Endodermal cell (in vitro differentiated cells): ENCODE measurements at regions not wholly inside any gene's neighbourhood (a gene's known extent, or its start where the extent isn't known, plus 50 kb on each side); places are given as distances from the start of the nearest gene placed in this dataset.
"Not testable (repeated sequence)": the region's sequence is repeated elsewhere in the genome, so short reads cannot be mapped to it uniquely, and the experiment has no call there.

ENCODE experiments used
- DNase-seq: peaks from one replicate; pipeline ENCODE4 v3.0.0-alpha.2; 2017
- H3K27ac ChIP-seq: 2 replicates; pipeline ENCODE4 v1.5.1; 2013; ENCODE audit warnings: mild to moderate bottlenecking, low read depth, low read length, moderate library complexity
- H3K27me3 ChIP-seq: 2 replicates; pipeline ENCODE4 v1.6.1; 2013; ENCODE audit warnings: mild to moderate bottlenecking, low read length, moderate library complexity; ENCODE audit not compliant: insufficient read depth, control insufficient read depth, poor library complexity, severe bottlenecking
- H3K36me3 ChIP-seq: 2 replicates; pipeline ENCODE4 v1.7.0; 2013; ENCODE audit warnings: mild to moderate bottlenecking, low read length, moderate library complexity; ENCODE audit not compliant: control insufficient read depth, insufficient read depth
- H3K4me1 ChIP-seq: one replicate; pipeline ENCODE4 v1.7.0; 2013; ENCODE audit warnings: low read length; ENCODE audit not compliant: control insufficient read depth, insufficient read depth
- H3K4me3 ChIP-seq: 2 replicates; pipeline ENCODE4 v1.5.1; 2013; ENCODE audit warnings: mild to moderate bottlenecking, low read length, moderate library complexity
- H3K9ac ChIP-seq: 2 replicates; pipeline ENCODE4 v1.6.1; 2013; ENCODE audit warnings: mild to moderate bottlenecking, low read length, moderate library complexity; ENCODE audit not compliant: poor library complexity, severe bottlenecking; ENCODE audit errors: extremely low read depth
- H3K9me3 ChIP-seq: 2 replicates; pipeline ENCODE4 v1.6.1; 2013; ENCODE audit warnings: mild to moderate bottlenecking, low read length, moderate library complexity; ENCODE audit not compliant: control insufficient read depth
- H3K27ac Mint-ChIP-seq: 2 replicates; pipeline ENCODE4 v1.8.0; 2020; ENCODE audit warnings: mixed read lengths
- H3K27me3 Mint-ChIP-seq: 2 replicates; pipeline ENCODE4 v1.8.0; 2021; ENCODE audit warnings: mild to moderate bottlenecking, mixed read lengths; ENCODE audit not compliant: insufficient read depth
- H3K36me3 Mint-ChIP-seq: 2 replicates; pipeline ENCODE4 v1.8.0; 2020; ENCODE audit warnings: low read depth, mixed read lengths
- H3K4me1 Mint-ChIP-seq: 2 replicates; pipeline ENCODE4 v1.8.0; 2020; ENCODE audit warnings: mixed read lengths
- H3K4me3 Mint-ChIP-seq: 2 replicates; pipeline ENCODE4 v1.8.0; 2020; ENCODE audit warnings: mild to moderate bottlenecking, moderate library complexity, mixed read lengths
- H3K9me3 Mint-ChIP-seq: 2 replicates; pipeline ENCODE4 v1.8.0; 2020; ENCODE audit warnings: mild to moderate bottlenecking, mixed read lengths
- WGBS, 2 experiments: methylation state at CpG; one replicate each; pipeline versions ENCODE4 v1.1.5 to v1.1.7; 2013; ENCODE audit warnings: missing lambda C conversion rate in 2 of 2, mixed read lengths in 1 of 2; ENCODE audit not compliant: insufficient coverage in 1 of 2, insufficient read length in 1 of 2; 5-methylcytosine and 5-hydroxymethylcytosine counted together
- TF ChIP-seq, protein P1 (sequence below): fragments of 200-600 bp; sonication (generic); conservative IDR thresholded peaks from 2 replicates; pipeline ENCODE4 v1.5.0; 2021; ENCODE audit warnings: antibody characterized with exemption, mild to moderate bottlenecking

DNA sequence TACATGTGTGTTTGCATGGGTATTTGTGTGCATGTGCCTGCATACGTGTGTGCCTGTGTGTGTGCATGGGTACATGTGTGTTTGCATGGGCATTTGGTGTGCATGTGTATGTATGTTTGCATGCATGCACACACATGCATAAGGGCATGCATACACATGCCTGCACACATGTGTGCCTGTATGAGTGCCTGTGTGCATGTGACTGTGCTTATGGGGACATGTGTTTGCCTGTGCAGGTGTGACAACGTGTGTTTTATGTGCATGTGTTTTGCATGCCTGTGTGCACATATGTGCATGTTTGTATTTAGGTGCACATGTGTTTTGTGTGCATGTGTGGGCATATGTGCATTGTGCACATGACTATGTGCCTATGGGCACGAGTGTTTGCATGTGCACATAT, 165.7 kb downstream of the ERMARD start:
- no peak overlapping the region for H3K27ac ChIP-seq
- WGBS, 2 experiments: 88 to 100% methylated on average over 2 to 3 of the region's 3 CpGs
- Mint-ChIP-seq H3K4me3 (no peak overlapping the region), H3K27ac (no peak overlapping the region), H3K9me3 (no peaks in the 10 kb centered on the region), H3K36me3 (no peaks in the 10 kb centered on the region), H3K27me3 (no peaks in the 10 kb centered on the region), H3K4me1 (peaks cover 3% of the 10 kb centered on the region)
- DNase-seq: no peak
- H3K9ac ChIP-seq: no peak overlapping the region
- no peaks in the 10 kb centered on the region for H3K4me1 ChIP-seq
- no peak overlapping the region for H3K4me3 ChIP-seq
- TF ChIP-seq, protein P1, sequence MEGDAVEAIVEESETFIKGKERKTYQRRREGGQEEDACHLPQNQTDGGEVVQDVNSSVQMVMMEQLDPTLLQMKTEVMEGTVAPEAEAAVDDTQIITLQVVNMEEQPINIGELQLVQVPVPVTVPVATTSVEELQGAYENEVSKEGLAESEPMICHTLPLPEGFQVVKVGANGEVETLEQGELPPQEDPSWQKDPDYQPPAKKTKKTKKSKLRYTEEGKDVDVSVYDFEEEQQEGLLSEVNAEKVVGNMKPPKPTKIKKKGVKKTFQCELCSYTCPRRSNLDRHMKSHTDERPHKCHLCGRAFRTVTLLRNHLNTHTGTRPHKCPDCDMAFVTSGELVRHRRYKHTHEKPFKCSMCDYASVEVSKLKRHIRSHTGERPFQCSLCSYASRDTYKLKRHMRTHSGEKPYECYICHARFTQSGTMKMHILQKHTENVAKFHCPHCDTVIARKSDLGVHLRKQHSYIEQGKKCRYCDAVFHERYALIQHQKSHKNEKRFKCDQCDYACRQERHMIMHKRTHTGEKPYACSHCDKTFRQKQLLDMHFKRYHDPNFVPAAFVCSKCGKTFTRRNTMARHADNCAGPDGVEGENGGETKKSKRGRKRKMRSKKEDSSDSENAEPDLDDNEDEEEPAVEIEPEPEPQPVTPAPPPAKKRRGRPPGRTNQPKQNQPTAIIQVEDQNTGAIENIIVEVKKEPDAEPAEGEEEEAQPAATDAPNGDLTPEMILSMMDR: no peak
- no peaks in the 10 kb centered on the region for H3K27me3 ChIP-seq
- H3K9me3 ChIP-seq: no peaks in the 10 kb centered on the region
- H3K36me3 ChIP-seq: no peaks in the 10 kb centered on the region

DNA sequence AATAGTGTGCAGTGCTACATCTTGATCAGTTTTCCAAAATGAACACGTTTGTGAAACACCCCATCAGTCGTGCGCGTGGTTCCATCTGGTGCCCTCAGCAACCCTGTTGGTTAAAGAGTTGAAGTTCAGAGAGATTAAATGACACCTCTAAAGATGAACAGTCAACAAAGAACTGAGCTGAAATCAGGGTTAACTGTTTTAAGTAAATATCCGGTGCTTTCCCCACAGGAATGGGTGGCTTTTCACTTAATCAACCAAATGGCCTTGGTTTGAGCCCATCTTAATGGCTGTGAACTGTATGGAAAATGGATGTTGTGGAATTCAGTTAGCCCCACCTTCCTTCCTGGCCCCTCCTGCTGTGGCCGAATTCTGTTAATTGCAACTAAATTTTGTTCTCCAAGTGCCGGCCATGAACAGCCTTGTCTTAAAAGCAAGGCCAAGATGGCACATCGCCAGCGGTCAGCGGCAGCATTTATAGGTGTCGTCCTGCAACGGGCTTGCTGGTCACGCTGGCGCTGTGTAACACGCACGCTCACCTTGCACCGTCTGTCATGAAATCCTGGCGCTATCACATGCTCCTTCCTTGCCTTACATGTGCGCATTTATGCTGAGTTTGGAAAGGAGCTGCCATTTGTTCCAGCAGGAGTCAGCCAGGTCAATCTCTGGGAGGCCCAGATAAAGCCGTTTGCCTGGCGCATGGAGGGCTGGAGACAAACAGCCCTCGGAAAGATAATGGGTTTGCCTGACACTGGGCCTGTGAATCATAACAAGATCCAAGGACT, 164.5 kb downstream of the ERMARD start:
- Mint-ChIP-seq H3K36me3 (no peaks in the 10 kb centered on the region), H3K9me3 (no peaks in the 10 kb centered on the region), H3K27me3 (no peaks in the 10 kb centered on the region), H3K4me1 (peaks cover 3% of the 10 kb centered on the region), H3K4me3 (no peak overlapping the region), H3K27ac (no peak overlapping the region)
- no peak overlapping the region for H3K9ac ChIP-seq
- DNase-seq: peak; percentile 41
- H3K4me3 ChIP-seq: no peak overlapping the region
- H3K4me1 ChIP-seq: no peaks in the 10 kb centered on the region
- 94 to 97% methylated on average over 17 to 22 of the region's 22 CpGs for WGBS, 2 experiments
- no peak overlapping the region for H3K27ac ChIP-seq
- TF ChIP-seq, protein P1: no peak
- H3K27me3 ChIP-seq: no peaks in the 10 kb centered on the region
- H3K36me3 ChIP-seq: no peaks in the 10 kb centered on the region
- no peaks in the 10 kb centered on the region for H3K9me3 ChIP-seq

DNA sequence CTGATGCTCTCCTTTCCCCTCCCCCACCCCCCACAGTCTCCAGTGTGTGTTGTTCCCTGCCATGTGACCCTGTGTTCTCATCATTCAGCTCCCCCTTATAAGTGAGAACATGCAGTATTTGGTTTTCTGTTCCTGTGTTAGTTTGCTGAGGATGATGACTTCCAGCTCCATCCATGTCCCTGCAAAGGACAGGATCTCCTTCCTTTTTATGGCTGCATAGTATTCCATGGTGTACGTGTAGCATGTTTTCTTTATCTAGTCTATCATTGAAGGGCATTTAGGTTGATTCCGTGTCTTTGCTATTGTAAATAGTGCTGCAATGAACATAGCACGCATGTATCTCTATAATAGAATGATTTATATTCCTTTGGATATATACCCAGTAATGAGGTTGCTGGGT, 162.3 kb downstream of the ERMARD start:
- H3K4me3 Mint-ChIP-seq, DNase-seq, H3K4me1 ChIP-seq, H3K9ac ChIP-seq, H3K9me3 ChIP-seq, H3K27me3 ChIP-seq, H3K27me3 Mint-ChIP-seq, H3K27ac Mint-ChIP-seq, H3K36me3 ChIP-seq, H3K9me3 Mint-ChIP-seq, H3K36me3 Mint-ChIP-seq, H3K27ac ChIP-seq, H3K4me1 Mint-ChIP-seq, H3K4me3 ChIP-seq: not testable (repeated sequence)
- WGBS, 2 experiments: 95 to 100% methylated on average over 2 to 3 of the region's 3 CpGs
